GM23338 (cell line): ENCODE measurements at regions not wholly inside any gene's neighbourhood (a gene's known extent, or its start where the extent isn't known, plus 50 kb on each side); places are given as distances from the start of the nearest gene placed in this dataset.

Source experiments
- ATAC-seq: fragments of 200-7000 bp; cut with Tn5 transposase; 3 replicates; pipeline ENCODE4 v1.9.1; 2020
- DNase-seq: peaks from one replicate; pipeline ENCODE4 v3.0.0-alpha.2; 2015; ENCODE audit warnings: low spot score
- H2AFZ ChIP-seq: fragments of 200-600 bp; sonication (generic); 2 replicates; pipeline ENCODE4 v1.8.0; 2016; ENCODE audit warnings: antibody characterized with exemption, mild to moderate bottlenecking, moderate library complexity
- H3F3A ChIP-seq: fragments of 200-600 bp; sonication (generic); replicated peaks from 2 replicates; pipeline ENCODE4 v1.8.0; 2017; ENCODE audit warnings: antibody characterized with exemption, mixed run types, low read depth
- H3K27ac ChIP-seq: fragments of 200-600 bp; sonication (generic); 2 replicates; pipeline ENCODE4 v1.6.1; 2016; ENCODE audit warnings: low read depth
- H3K27me3 ChIP-seq: fragments of 200-600 bp; sonication (generic); 2 replicates; pipeline ENCODE4 v1.8.0; 2016; ENCODE audit warnings: mild to moderate bottlenecking, mixed run types, moderate library complexity; ENCODE audit not compliant: insufficient read depth
- H3K36me3 ChIP-seq: fragments of 200-600 bp; sonication (generic); 2 replicates; pipeline ENCODE4 v1.8.0; 2016; ENCODE audit warnings: mild to moderate bottlenecking; ENCODE audit not compliant: insufficient read depth
- H3K4me1 ChIP-seq: fragments of 200-600 bp; sonication (generic); 2 replicates; pipeline ENCODE4 v1.8.0; 2016; ENCODE audit warnings: mild to moderate bottlenecking, moderate library complexity; ENCODE audit not compliant: insufficient read depth
- H3K4me2 ChIP-seq: fragments of 200-600 bp; sonication (generic); 2 replicates; pipeline ENCODE4 v1.7.1; 2017; ENCODE audit warnings: mixed run types
- H3K4me3 ChIP-seq: fragments of 200-600 bp; sonication (generic); 2 replicates; pipeline ENCODE4 v1.6.1; 2016; ENCODE audit warnings: mixed run types
- H3K79me2 ChIP-seq: fragments of 200-600 bp; sonication (generic); replicated peaks from 2 replicates; pipeline ENCODE4 v1.8.0; 2017; ENCODE audit warnings: mild to moderate bottlenecking; ENCODE audit not compliant: insufficient read depth
- H3K9me2 ChIP-seq: fragments of 200-600 bp; sonication (generic); 2 replicates; pipeline ENCODE4 v1.8.0; 2017; ENCODE audit not compliant: insufficient read depth
- H4K20me1 ChIP-seq: fragments of 200-600 bp; sonication (generic); replicated peaks from 2 replicates; pipeline ENCODE4 v1.8.0; 2017; ENCODE audit warnings: mild to moderate bottlenecking; ENCODE audit not compliant: insufficient read depth
- H3K27ac Mint-ChIP-seq: 2 replicates; pipeline ENCODE4 v1.8.0; 2020; ENCODE audit warnings: inconsistent platforms, mild to moderate bottlenecking, moderate library complexity, mixed read lengths
- H3K27me3 Mint-ChIP-seq: 3 replicates; pipeline ENCODE4 v1.8.0; 2022; ENCODE audit warnings: low read depth, mild to moderate bottlenecking, moderate library complexity, mixed read lengths, inconsistent platforms; ENCODE audit not compliant: insufficient read depth, poor library complexity
- H3K36me3 Mint-ChIP-seq: 3 replicates; pipeline ENCODE4 v1.8.0; 2021; ENCODE audit warnings: low read depth, mild to moderate bottlenecking, inconsistent platforms, moderate library complexity, mixed read lengths
- H3K4me1 Mint-ChIP-seq: 3 replicates; pipeline ENCODE4 v1.8.0; 2020; ENCODE audit warnings: mild to moderate bottlenecking, inconsistent platforms, mixed read lengths
- H3K4me3 Mint-ChIP-seq: 3 replicates; pipeline ENCODE4 v1.8.0; 2021; ENCODE audit warnings: moderate library complexity, mild to moderate bottlenecking, inconsistent platforms, mixed read lengths
- H3K9me3 Mint-ChIP-seq: 3 replicates; pipeline ENCODE4 v1.8.0; 2020; ENCODE audit warnings: moderate library complexity, mild to moderate bottlenecking, inconsistent platforms, mixed read lengths
- CREB1 ChIP-seq: fragments of 250-450 bp; sonication (Bioruptor Pico); IDR thresholded peaks from 2 replicates; pipeline ENCODE4 v1.5.0; 2020; ENCODE audit warnings: low read depth, mild to moderate bottlenecking, moderate library complexity
- CTCF ChIP-seq, 2 experiments: fragments of 200-600 bp in 1 of 2; sonication (generic) in 1 of 2; conservative IDR thresholded peaks; 2 replicates each; pipeline versions ENCODE4 v1.5.1 to v1.6.1; 2016 to 2017; ENCODE audit warnings: antibody characterized with exemption in 2 of 2, low read depth in 2 of 2, mild to moderate bottlenecking in 2 of 2, moderate library complexity in 1 of 2
- ETS1 ChIP-seq: IDR thresholded peaks from 2 replicates; pipeline ENCODE4 v1.6.1; 2016; ENCODE audit warnings: antibody characterized with exemption
- EZH2phosphoT487 ChIP-seq: fragments of 200-600 bp; sonication (generic); IDR thresholded peaks from one replicate; pipeline ENCODE4 v1.8.1; 2018; ENCODE audit warnings: antibody characterized with exemption; ENCODE audit not compliant: unreplicated experiment
- JUNB ChIP-seq: IDR thresholded peaks from one replicate; pipeline ENCODE4 v1.6.1; 2016; ENCODE audit warnings: antibody characterized with exemption; ENCODE audit not compliant: unreplicated experiment
- NANOG ChIP-seq: IDR thresholded peaks from 2 replicates; pipeline ENCODE4 v1.6.1; 2016; ENCODE audit warnings: antibody characterized with exemption, borderline replicate concordance
- REST ChIP-seq: IDR thresholded peaks from one replicate; pipeline ENCODE4 v1.6.1; 2018; ENCODE audit warnings: antibody characterized with exemption; ENCODE audit not compliant: unreplicated experiment
- STAT1 ChIP-seq: IDR thresholded peaks from one replicate; pipeline ENCODE4 v1.6.1; 2016; ENCODE audit warnings: antibody characterized with exemption; ENCODE audit not compliant: unreplicated experiment
- ZNF114 ChIP-seq: fragments of 250-450 bp; sonication (Bioruptor Pico); IDR thresholded peaks from 2 replicates; pipeline ENCODE4 v1.5.0; 2020; ENCODE audit warnings: mild to moderate bottlenecking, moderate library complexity
- ZNF331 ChIP-seq: fragments of 250-450 bp; sonication (Bioruptor Pico); IDR thresholded peaks from 2 replicates; pipeline ENCODE4 v1.5.0; 2020; ENCODE audit warnings: low read depth, mild to moderate bottlenecking, moderate library complexity
- ZNF462 ChIP-seq: fragments of 250-450 bp; sonication (Bioruptor Pico); IDR thresholded peaks from 2 replicates; pipeline ENCODE4 v1.5.0; 2020; ENCODE audit warnings: mild to moderate bottlenecking, moderate library complexity

GRCh38 chr4:8702516-8703400 is 110.2 kb downstream of the CPZ start:
- Mint-ChIP-seq H3K27me3 (peaks cover 14% of the 10 kb centered on the region), H3K4me1 (peaks cover 9% of the 10 kb centered on the region), H3K4me3 (no peak overlapping the region), H3K27ac (no peak overlapping the region), H3K36me3 (no peaks in the 10 kb centered on the region), H3K9me3 (no peaks in the 10 kb centered on the region)
- Histone ChIP-seq H3K27me3 (no peaks in the 10 kb centered on the region), H3K79me2 (no peaks in the 10 kb centered on the region), H3K36me3 (no peaks in the 10 kb centered on the region), H3K4me2 (no peak overlapping the region), H4K20me1 (no peaks in the 10 kb centered on the region), H3F3A (no peaks in the 10 kb centered on the region), H3K27ac (no peak overlapping the region), H3K4me3 (no peak overlapping the region), H3K9me2 (no peaks in the 10 kb centered on the region), H3K4me1 (no peaks in the 10 kb centered on the region), H2AFZ (no peak overlapping the region)
- TF ChIP-seq ZNF114 (CRISPR knock-in tag) = no peak
- TF ChIP-seq REST = no peak
- TF ChIP-seq ETS1 = no peak
- no peak for TF ChIP-seq CREB1
- no peak for TF ChIP-seq EZH2phosphoT487
- TF ChIP-seq ZNF331 (CRISPR knock-in tag) = no peak
- TF ChIP-seq CTCF (conservative IDR thresholded peaks at IDR 0.05; ENCODE audit: low read depth in 2 of 2) = no peak
- TF ChIP-seq JUNB = no peak
- no peak for TF ChIP-seq STAT1
- no peak for TF ChIP-seq NANOG
- TF ChIP-seq ZNF462 (CRISPR knock-in tag) = no peak
- no peak for ATAC-seq
- DNase-seq = no peak
